ENCODE measurements at regions not wholly inside any gene's neighbourhood (a gene's known extent, or its start where the extent isn't known, plus 50 kb on each side); places are given as distances from the start of the nearest gene placed in this dataset.
A peak's percentile ranks its signal among the peaks of the same experiment; 100 is the strongest.

- WGBS, 2 donors: 80 to 82% methylated on average over 2 of the region's 2 CpGs
- H3K27ac ChIP-seq (ENCODE audit: low read depth in 1 of 2, low read length in 1 of 2): no peak overlapping the region
- no peak overlapping the region for H3K4me3 ChIP-seq
- H3K9me3 ChIP-seq (ENCODE audit: control insufficient read depth in 4 of 4, insufficient read depth in 3 of 4, low read length in 3 of 4): no peaks in the 10 kb centered on the region
- no peaks in the 10 kb centered on the region for H3K27me3 ChIP-seq (ENCODE audit: control insufficient read depth in 3 of 3, insufficient read depth in 3 of 3, low read length in 2 of 3)
- ATAC-seq (ENCODE audit: insufficient read depth, low FRiP score) (no peak), DNase-seq (no peak)
- TF ChIP-seq, protein P1, sequence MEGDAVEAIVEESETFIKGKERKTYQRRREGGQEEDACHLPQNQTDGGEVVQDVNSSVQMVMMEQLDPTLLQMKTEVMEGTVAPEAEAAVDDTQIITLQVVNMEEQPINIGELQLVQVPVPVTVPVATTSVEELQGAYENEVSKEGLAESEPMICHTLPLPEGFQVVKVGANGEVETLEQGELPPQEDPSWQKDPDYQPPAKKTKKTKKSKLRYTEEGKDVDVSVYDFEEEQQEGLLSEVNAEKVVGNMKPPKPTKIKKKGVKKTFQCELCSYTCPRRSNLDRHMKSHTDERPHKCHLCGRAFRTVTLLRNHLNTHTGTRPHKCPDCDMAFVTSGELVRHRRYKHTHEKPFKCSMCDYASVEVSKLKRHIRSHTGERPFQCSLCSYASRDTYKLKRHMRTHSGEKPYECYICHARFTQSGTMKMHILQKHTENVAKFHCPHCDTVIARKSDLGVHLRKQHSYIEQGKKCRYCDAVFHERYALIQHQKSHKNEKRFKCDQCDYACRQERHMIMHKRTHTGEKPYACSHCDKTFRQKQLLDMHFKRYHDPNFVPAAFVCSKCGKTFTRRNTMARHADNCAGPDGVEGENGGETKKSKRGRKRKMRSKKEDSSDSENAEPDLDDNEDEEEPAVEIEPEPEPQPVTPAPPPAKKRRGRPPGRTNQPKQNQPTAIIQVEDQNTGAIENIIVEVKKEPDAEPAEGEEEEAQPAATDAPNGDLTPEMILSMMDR (IDR thresholded peaks at IDR 0.05; ENCODE audit: control extremely low read depth, extremely low read depth): no peak
- no peak overlapping the region for H3K9ac ChIP-seq (ENCODE audit: insufficient read depth in 1 of 2, low read length in 2 of 2)
- peaks cover 0 to 3% (median 0%) of the 10 kb centered on the region in 5 donors for H3K4me1 ChIP-seq (ENCODE audit: control insufficient read depth in 5 of 5, insufficient read depth in 5 of 5, low read length in 5 of 5)
- H3K36me3 ChIP-seq (ENCODE audit: control insufficient read depth in 4 of 4, insufficient read depth in 4 of 4, low read length in 4 of 4): no peaks in the 10 kb centered on the region
These were observed 71.4 kb upstream of the PLSCR4 start for GRCh38 chr3:146322216-146322817.

DNA sequence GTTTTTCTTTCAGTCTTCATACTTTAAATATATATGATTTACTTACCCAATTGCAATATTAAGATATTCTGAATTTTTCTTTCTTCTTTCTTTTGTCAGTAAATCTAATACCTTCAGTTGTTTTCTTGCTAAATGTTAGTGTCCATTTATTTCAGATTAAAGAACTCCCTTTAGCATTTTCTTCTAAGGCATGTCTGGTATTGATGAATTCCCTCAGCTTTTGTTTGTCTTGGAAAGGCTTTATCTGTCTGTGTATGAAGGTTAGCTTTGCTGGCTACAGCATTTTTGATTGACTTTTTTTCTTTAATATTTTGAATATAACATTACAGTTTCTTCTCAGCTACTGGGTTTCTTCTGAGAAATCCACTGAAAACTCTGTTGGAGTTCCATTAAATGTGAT is 64.0 kb upstream of the PLSCR4 start:
- Histone ChIP-seq H3K9ac (ENCODE audit: insufficient read depth in 1 of 2, low read length in 2 of 2) (no peak overlapping the region), H3K9me3 (ENCODE audit: control insufficient read depth in 4 of 4, insufficient read depth in 3 of 4, low read length in 3 of 4) (peaks cover 0 to 4% (median 0%) of the 10 kb centered on the region in 4 donors), H3K4me3 (no peak overlapping the region), H3K4me1 (ENCODE audit: control insufficient read depth in 5 of 5, insufficient read depth in 5 of 5, low read length in 5 of 5) (peaks cover 0 to 2% (median 0%) of the 10 kb centered on the region in 5 donors), H3K36me3 (ENCODE audit: control insufficient read depth in 4 of 4, insufficient read depth in 4 of 4, low read length in 4 of 4) (no peaks in the 10 kb centered on the region), H3K27ac (ENCODE audit: low read depth in 1 of 2, low read length in 1 of 2) (no peak overlapping the region), H3K27me3 (ENCODE audit: control insufficient read depth in 3 of 3, insufficient read depth in 3 of 3, low read length in 2 of 3) (no peaks in the 10 kb centered on the region)
- TF ChIP-seq, protein P1 (IDR thresholded peaks at IDR 0.05; ENCODE audit: control extremely low read depth, extremely low read depth): no peak
- ATAC-seq (ENCODE audit: insufficient read depth, low FRiP score): no peak
- DNase-seq: no peak

DNA sequence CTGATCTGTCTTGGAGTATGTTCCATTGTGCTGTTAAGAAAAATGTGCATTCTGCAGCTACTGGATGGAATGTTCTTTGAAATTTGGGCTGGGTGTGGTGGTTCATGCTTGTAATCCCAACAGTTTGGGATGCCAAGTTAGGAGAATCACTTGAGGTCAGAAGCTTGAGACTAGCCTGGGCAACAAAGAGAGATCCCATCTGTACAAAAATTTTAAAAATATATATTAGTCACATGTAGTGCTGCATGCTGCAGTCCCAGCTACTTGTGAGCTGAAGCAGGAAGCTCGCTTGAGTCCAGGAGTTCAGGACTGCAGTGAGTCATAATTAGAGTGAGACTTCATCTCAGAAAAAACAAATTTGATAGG is 62.8 kb upstream of the PLSCR4 start:
- TF ChIP-seq, protein P1 (IDR thresholded peaks at IDR 0.05; ENCODE audit: control extremely low read depth, extremely low read depth): no peak
- DNase-seq: peak in 1 of 3 donors; percentile 12
- 60 to 89% methylated on average over 1 of the region's 1 CpG for WGBS, 2 donors

More for the DNA sequence above, 62.8 kb upstream of the PLSCR4 start:
- Histone ChIP-seq H3K9ac (ENCODE audit: insufficient read depth in 1 of 2, low read length in 2 of 2) (no peak overlapping the region), H3K9me3 (ENCODE audit: control insufficient read depth in 4 of 4, insufficient read depth in 3 of 4, low read length in 3 of 4) (peaks cover 0 to 4% (median 0%) of the 10 kb centered on the region in 4 donors), H3K4me3 (no peak overlapping the region), H3K4me1 (ENCODE audit: control insufficient read depth in 5 of 5, insufficient read depth in 5 of 5, low read length in 5 of 5) (peaks cover 0 to 13% (median 0%) of the 10 kb centered on the region in 5 donors), H3K27me3 (ENCODE audit: control insufficient read depth in 3 of 3, insufficient read depth in 3 of 3, low read length in 2 of 3) (no peaks in the 10 kb centered on the region), H3K27ac (ENCODE audit: low read depth in 1 of 2, low read length in 1 of 2) (no peak overlapping the region), H3K36me3 (ENCODE audit: control insufficient read depth in 4 of 4, insufficient read depth in 4 of 4, low read length in 4 of 4) (no peaks in the 10 kb centered on the region)
- peak; percentile 66 for ATAC-seq (ENCODE audit: insufficient read depth, low FRiP score)
